Left ventricle myocardium inferior (tissue), 1 donor: ENCODE measurements at regions not wholly inside any gene's neighbourhood (a gene's known extent, or its start where the extent isn't known, plus 50 kb on each side); places are given as distances from the start of the nearest gene placed in this dataset.

Experiments used
- DNase-seq: peaks from one replicate; pipeline ENCODE4 v3.0.0-alpha.2; 2020
- H3K27ac ChIP-seq: fragments of 200-600 bp; replicated peaks from 2 replicates; pipeline ENCODE4 v1.8.0; 2021
- H3K27me3 ChIP-seq: fragments of 200-600 bp; 2 replicates; pipeline ENCODE4 v1.8.0; 2021; ENCODE audit warnings: low read depth
- H3K36me3 ChIP-seq: fragments of 200-600 bp; 2 replicates; pipeline ENCODE4 v1.8.0; 2021
- H3K4me1 ChIP-seq: fragments of 200-600 bp; 2 replicates; pipeline ENCODE4 v1.8.0; 2021
- H3K4me3 ChIP-seq: fragments of 200-600 bp; 2 replicates; pipeline ENCODE4 v1.8.0; 2021; ENCODE audit warnings: mild to moderate bottlenecking, moderate library complexity
- H3K9me3 ChIP-seq: fragments of 200-600 bp; replicated peaks from 2 replicates; pipeline ENCODE4 v1.8.0; 2021
- intact Hi-C: fragments of 100-400 bp; cut with micrococcal nuclease; formaldehyde crosslinking; loops from one replicate; pipeline ENCODE4 v1.11.0; 2022
- TF ChIP-seq, protein P1 (sequence below): fragments of 200-600 bp; IDR thresholded peaks from 2 replicates; pipeline ENCODE4 v1.8.0; 2021; ENCODE audit warnings: antibody characterized with exemption, mild to moderate bottlenecking, borderline replicate concordance
- donor health status: DM: no; HTN: yes; CAD: no; lungs with severe emphysema.

- H3K4me1 ChIP-seq, result no peaks in the 10 kb centered on the region
- DNase-seq, result no peak
- intact Hi-C loops, result no loop called here
- H3K36me3 ChIP-seq, result no peaks in the 10 kb centered on the region
- H3K27ac ChIP-seq, result no peak overlapping the region
- H3K27me3 ChIP-seq, result no peaks in the 10 kb centered on the region
- H3K9me3 ChIP-seq, result no peaks in the 10 kb centered on the region
- H3K4me3 ChIP-seq, result no peak overlapping the region
- TF ChIP-seq, protein P1, sequence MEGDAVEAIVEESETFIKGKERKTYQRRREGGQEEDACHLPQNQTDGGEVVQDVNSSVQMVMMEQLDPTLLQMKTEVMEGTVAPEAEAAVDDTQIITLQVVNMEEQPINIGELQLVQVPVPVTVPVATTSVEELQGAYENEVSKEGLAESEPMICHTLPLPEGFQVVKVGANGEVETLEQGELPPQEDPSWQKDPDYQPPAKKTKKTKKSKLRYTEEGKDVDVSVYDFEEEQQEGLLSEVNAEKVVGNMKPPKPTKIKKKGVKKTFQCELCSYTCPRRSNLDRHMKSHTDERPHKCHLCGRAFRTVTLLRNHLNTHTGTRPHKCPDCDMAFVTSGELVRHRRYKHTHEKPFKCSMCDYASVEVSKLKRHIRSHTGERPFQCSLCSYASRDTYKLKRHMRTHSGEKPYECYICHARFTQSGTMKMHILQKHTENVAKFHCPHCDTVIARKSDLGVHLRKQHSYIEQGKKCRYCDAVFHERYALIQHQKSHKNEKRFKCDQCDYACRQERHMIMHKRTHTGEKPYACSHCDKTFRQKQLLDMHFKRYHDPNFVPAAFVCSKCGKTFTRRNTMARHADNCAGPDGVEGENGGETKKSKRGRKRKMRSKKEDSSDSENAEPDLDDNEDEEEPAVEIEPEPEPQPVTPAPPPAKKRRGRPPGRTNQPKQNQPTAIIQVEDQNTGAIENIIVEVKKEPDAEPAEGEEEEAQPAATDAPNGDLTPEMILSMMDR, result no peak
These were observed 199.0 kb upstream of the ERBB4 start for GRCh38 chr2:212737392-212738172.

DNA sequence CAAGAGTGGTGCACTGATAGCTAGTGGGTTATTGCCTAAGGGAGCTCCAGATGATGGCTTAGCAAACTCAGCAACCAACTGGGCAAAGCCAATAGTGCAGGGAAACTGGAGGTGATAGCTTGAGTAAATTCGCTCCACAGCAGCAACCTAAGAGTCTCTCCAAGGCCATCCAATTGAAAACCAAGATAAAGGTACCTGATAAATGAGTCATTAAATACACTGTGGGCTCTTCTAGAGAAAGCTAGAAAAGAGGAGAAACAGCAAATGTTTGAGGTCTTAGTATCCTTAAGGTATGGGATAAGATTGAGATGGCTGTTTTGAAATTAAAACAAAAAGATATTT is 197.8 kb upstream of the ERBB4 start:
- Histone ChIP-seq H3K9me3 (no peaks in the 10 kb centered on the region), H3K4me1 (no peaks in the 10 kb centered on the region), H3K27me3 (no peaks in the 10 kb centered on the region), H3K4me3 (no peak overlapping the region), H3K36me3 (no peaks in the 10 kb centered on the region), H3K27ac (no peak overlapping the region)
- no peak for DNase-seq
- TF ChIP-seq, protein P1, result no peak
- intact Hi-C loops, result no loop called here

GRCh38 chr2:212733273-212733672 is 194.7 kb upstream of the ERBB4 start:
- Histone ChIP-seq H3K27me3 (no peaks in the 10 kb centered on the region), H3K4me3 (no peak overlapping the region), H3K27ac (no peak overlapping the region), H3K36me3 (no peaks in the 10 kb centered on the region), H3K4me1 (no peaks in the 10 kb centered on the region), H3K9me3 (no peaks in the 10 kb centered on the region)
- TF ChIP-seq, protein P1, result no peak
- no peak for DNase-seq
- intact Hi-C loops, result no loop called here

GRCh38 chr2:212732860-212733259 is 194.3 kb upstream of the ERBB4 start:
- intact Hi-C loops, result no loop called here
- no peak overlapping the region for H3K4me3 ChIP-seq
- TF ChIP-seq, protein P1, result no peak
- DNase-seq, result no peak
- no peak overlapping the region for H3K27ac ChIP-seq
- H3K4me1 ChIP-seq, result no peaks in the 10 kb centered on the region
- H3K9me3 ChIP-seq, result no peaks in the 10 kb centered on the region
- H3K36me3 ChIP-seq, result no peaks in the 10 kb centered on the region
- H3K27me3 ChIP-seq, result no peaks in the 10 kb centered on the region

GRCh38 chr2:212730994-212731393 is 192.4 kb upstream of the ERBB4 start:
- no peaks in the 10 kb centered on the region for H3K27me3 ChIP-seq
- no peaks in the 10 kb centered on the region for H3K36me3 ChIP-seq
- H3K4me3 ChIP-seq, result no peak overlapping the region
- intact Hi-C loops, result no loop called here
- no peaks in the 10 kb centered on the region for H3K4me1 ChIP-seq
- no peaks in the 10 kb centered on the region for H3K9me3 ChIP-seq
- TF ChIP-seq, protein P1, result no peak
- no peak overlapping the region for H3K27ac ChIP-seq
- DNase-seq, result no peak
